Lower leg skin (tissue), 3 donors: ENCODE measurements at regions not wholly inside any gene's neighbourhood (a gene's known extent, or its start where the extent isn't known, plus 50 kb on each side); places are given as distances from the start of the nearest gene placed in this dataset.

Experiments used
- POLR2A ChIP-seq, 2 donors: fragments of 450-650 bp; IDR thresholded peaks; one replicate each; pipeline ENCODE4 v1.6.1; 2016 to 2017; ENCODE audit warnings: antibody characterized with exemption in 2 of 2, mild to moderate bottlenecking in 1 of 2, moderate library complexity in 1 of 2
- TF ChIP-seq, protein P1 (sequence below), 3 donors: fragments of 450-650 bp; IDR thresholded peaks; one replicate each; pipeline ENCODE4 v1.5.1; 2016; ENCODE audit warnings: antibody characterized with exemption in 3 of 3, mild to moderate bottlenecking in 3 of 3, moderate library complexity in 2 of 3

DNA sequence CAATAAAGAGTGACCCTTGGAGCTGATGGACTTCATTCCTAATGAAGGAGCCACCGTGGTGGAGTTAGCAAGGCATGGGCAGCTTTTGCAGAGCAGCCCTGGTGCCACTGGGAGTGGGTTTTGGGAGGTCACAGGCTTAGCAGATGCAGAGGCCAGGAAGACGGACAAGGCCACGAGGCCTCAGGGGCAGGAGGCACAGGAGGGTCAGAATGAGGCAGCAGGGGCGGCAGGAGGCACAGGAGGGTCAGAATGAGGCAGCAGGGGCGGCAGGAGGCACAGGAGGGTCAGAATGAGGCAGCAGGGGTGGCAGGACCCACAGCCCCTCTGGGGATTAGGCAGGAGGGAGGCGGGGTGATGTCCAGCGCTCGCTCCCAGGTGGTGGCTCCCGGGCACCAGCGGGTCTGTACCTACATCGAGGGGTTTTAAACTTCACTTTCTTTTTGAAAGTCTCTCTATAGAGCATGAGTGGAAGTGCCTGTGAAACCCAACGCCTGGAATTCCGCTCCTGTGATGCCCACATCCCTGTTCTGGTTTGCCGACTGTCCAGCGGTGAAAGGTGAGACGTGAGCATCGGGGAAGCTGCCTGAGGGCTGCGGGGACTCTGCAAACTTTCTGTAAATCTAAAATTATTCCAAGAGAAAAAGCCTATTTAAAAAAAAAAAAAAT lies 521.6 kb downstream of the BRD1 start:
- no peak for TF ChIP-seq POLR2A (IDR thresholded peaks at IDR 0.05)
- TF ChIP-seq, protein P1, sequence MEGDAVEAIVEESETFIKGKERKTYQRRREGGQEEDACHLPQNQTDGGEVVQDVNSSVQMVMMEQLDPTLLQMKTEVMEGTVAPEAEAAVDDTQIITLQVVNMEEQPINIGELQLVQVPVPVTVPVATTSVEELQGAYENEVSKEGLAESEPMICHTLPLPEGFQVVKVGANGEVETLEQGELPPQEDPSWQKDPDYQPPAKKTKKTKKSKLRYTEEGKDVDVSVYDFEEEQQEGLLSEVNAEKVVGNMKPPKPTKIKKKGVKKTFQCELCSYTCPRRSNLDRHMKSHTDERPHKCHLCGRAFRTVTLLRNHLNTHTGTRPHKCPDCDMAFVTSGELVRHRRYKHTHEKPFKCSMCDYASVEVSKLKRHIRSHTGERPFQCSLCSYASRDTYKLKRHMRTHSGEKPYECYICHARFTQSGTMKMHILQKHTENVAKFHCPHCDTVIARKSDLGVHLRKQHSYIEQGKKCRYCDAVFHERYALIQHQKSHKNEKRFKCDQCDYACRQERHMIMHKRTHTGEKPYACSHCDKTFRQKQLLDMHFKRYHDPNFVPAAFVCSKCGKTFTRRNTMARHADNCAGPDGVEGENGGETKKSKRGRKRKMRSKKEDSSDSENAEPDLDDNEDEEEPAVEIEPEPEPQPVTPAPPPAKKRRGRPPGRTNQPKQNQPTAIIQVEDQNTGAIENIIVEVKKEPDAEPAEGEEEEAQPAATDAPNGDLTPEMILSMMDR (IDR thresholded peaks at IDR 0.05) = no peak
